Osteocyte (in vitro differentiated cells): ENCODE measurements at regions not wholly inside any gene's neighbourhood (a gene's known extent, or its start where the extent isn't known, plus 50 kb on each side); places are given as distances from the start of the nearest gene placed in this dataset.

ENCODE experiments used
- DNase-seq: peaks from one replicate; pipeline ENCODE4 v3.0.0; 2021; ENCODE audit warnings: mixed read lengths; ENCODE audit not compliant: unreplicated experiment; ENCODE audit errors: extremely low spot score
- H3K27ac Mint-ChIP-seq: one replicate; pipeline ENCODE4 v1.8.0; 2021; ENCODE audit warnings: mild to moderate bottlenecking, mixed read lengths; ENCODE audit not compliant: unreplicated experiment
- H3K27me3 Mint-ChIP-seq: one replicate; pipeline ENCODE4 v1.8.0; 2021; ENCODE audit warnings: mixed read lengths; ENCODE audit not compliant: unreplicated experiment
- H3K36me3 Mint-ChIP-seq: one replicate; pipeline ENCODE4 v1.8.0; 2021; ENCODE audit warnings: mixed read lengths; ENCODE audit not compliant: unreplicated experiment
- H3K4me1 Mint-ChIP-seq: one replicate; pipeline ENCODE4 v1.8.0; 2021; ENCODE audit warnings: mixed read lengths; ENCODE audit not compliant: unreplicated experiment
- H3K4me3 Mint-ChIP-seq: one replicate; pipeline ENCODE4 v1.8.0; 2021; ENCODE audit warnings: mild to moderate bottlenecking, moderate library complexity, mixed read lengths; ENCODE audit not compliant: unreplicated experiment
- H3K9me3 Mint-ChIP-seq: one replicate; pipeline ENCODE4 v1.8.0; 2021; ENCODE audit warnings: mixed read lengths; ENCODE audit not compliant: unreplicated experiment
- CTCF ChIP-seq: fragments of 200-600 bp; sonication (generic); IDR thresholded peaks from 2 replicates; pipeline ENCODE4 v1.5.0; 2021; ENCODE audit warnings: antibody characterized with exemption, mild to moderate bottlenecking, moderate library complexity

GRCh38 chr1:112060261-112060660 lies 70.8 kb upstream of the KCND3 start:
- no peaks in the 10 kb centered on the region for H3K27me3 Mint-ChIP-seq
- no peaks in the 10 kb centered on the region for H3K4me1 Mint-ChIP-seq
- no peak overlapping the region for H3K27ac Mint-ChIP-seq
- H3K36me3 Mint-ChIP-seq, result no peaks in the 10 kb centered on the region
- H3K4me3 Mint-ChIP-seq, result no peak overlapping the region
- no peaks in the 10 kb centered on the region for H3K9me3 Mint-ChIP-seq
- no peak for DNase-seq
- TF ChIP-seq CTCF, result no peak

- DNase-seq, result no peak
- Mint-ChIP-seq H3K36me3 (no peaks in the 10 kb centered on the region), H3K27ac (no peak overlapping the region), H3K4me1 (no peaks in the 10 kb centered on the region), H3K27me3 (no peaks in the 10 kb centered on the region), H3K9me3 (no peaks in the 10 kb centered on the region), H3K4me3 (no peak overlapping the region)
- no peak for TF ChIP-seq CTCF
Observed at GRCh38 chr1:112061056-112061455, 71.6 kb upstream of the KCND3 start.

- Mint-ChIP-seq H3K36me3 (no peaks in the 10 kb centered on the region), H3K27ac (no peak overlapping the region), H3K27me3 (no peaks in the 10 kb centered on the region), H3K4me3 (no peak overlapping the region), H3K9me3 (no peaks in the 10 kb centered on the region), H3K4me1 (no peaks in the 10 kb centered on the region)
- TF ChIP-seq CTCF, result no peak
- no peak for DNase-seq
Observed at GRCh38 chr1:112061901-112062320, 72.4 kb upstream of the KCND3 start.

- no peaks in the 10 kb centered on the region for H3K4me1 Mint-ChIP-seq
- TF ChIP-seq CTCF, result no peak
- H3K9me3 Mint-ChIP-seq, result no peaks in the 10 kb centered on the region
- no peaks in the 10 kb centered on the region for H3K27me3 Mint-ChIP-seq
- no peaks in the 10 kb centered on the region for H3K36me3 Mint-ChIP-seq
- H3K27ac Mint-ChIP-seq, result no peak overlapping the region
- H3K4me3 Mint-ChIP-seq, result no peak overlapping the region
- no peak for DNase-seq
Observed at GRCh38 chr1:112063781-112064728, 74.6 kb upstream of the KCND3 start.

GRCh38 chr1:112067989-112068388 lies 78.5 kb upstream of the KCND3 start:
- DNase-seq, result no peak
- H3K4me1 Mint-ChIP-seq, result no peaks in the 10 kb centered on the region
- no peak overlapping the region for H3K4me3 Mint-ChIP-seq
- no peak overlapping the region for H3K27ac Mint-ChIP-seq
- H3K9me3 Mint-ChIP-seq, result peaks cover 16% of the 10 kb centered on the region
- no peaks in the 10 kb centered on the region for H3K36me3 Mint-ChIP-seq
- H3K27me3 Mint-ChIP-seq, result no peaks in the 10 kb centered on the region
- no peak for TF ChIP-seq CTCF
